T1000 (cell line): ENCODE measurements at regions not wholly inside any gene's neighbourhood (a gene's known extent, or its start where the extent isn't known, plus 50 kb on each side); places are given as distances from the start of the nearest gene placed in this dataset.

Experiments
- DNase-seq: peaks from one replicate; lab custom pipeline; 2025; ENCODE audit warnings: mixed read lengths; lab: John Stamatoyannopoulos, UW

DNA sequence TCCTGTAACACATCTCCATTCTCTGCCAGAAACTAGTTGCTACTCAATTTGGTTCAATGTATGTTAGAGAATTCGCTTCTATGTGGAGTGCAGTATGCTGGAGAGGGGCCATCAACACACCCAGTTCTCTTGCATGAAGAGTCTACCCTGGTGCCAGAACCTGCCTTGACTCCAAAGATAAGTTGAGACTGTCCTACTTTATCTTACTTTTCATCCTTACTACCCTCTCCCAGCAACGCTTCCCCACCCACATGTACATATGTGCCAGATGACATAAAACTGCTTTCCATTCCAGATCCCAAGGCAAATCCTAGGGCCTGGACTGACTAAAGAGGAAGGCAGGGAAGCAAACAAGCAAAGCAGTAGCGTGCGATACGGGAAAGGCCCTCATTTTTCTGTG lies 442.6 kb upstream of the THRB start:
- no peak for DNase-seq

DNA sequence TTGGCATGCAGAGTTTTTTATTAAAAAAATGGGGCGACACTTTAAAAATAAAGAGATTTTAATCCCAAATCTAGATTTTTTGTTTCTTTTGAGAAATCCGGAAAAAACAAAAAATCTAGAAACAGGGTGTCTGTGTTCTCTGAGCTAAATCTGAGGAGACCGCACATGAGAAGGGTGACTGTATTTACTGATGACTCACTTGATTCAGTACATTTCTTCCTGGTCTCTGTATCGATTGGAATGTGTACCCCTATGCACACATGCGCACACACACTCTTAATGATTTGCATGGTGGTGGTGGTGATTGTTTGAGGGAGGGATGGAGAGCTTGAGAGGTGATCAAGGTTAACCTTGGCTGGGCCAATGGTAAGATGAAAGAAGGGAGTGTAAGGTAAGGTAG lies 443.1 kb upstream of the THRB start:
- DNase-seq = no peak

DNA sequence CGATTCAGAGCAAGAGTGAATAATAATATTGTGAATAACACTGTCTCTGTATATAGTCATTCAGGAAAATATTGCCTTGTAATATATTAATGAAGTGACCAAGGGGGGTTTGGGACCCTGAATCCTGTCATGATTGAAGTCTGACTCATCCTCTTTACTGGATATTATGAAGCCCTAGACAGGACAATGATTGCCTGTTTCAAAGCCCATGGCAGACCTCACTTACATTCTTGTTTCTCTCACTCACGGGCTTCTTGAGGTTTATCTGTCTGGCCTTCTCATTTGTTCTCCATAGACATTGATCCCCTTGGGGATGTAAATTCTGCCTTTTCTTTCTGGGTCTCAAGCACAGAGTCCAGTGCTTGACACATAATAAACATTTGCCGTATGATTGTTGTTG lies 449.3 kb upstream of the THRB start:
- no peak for DNase-seq

DNA sequence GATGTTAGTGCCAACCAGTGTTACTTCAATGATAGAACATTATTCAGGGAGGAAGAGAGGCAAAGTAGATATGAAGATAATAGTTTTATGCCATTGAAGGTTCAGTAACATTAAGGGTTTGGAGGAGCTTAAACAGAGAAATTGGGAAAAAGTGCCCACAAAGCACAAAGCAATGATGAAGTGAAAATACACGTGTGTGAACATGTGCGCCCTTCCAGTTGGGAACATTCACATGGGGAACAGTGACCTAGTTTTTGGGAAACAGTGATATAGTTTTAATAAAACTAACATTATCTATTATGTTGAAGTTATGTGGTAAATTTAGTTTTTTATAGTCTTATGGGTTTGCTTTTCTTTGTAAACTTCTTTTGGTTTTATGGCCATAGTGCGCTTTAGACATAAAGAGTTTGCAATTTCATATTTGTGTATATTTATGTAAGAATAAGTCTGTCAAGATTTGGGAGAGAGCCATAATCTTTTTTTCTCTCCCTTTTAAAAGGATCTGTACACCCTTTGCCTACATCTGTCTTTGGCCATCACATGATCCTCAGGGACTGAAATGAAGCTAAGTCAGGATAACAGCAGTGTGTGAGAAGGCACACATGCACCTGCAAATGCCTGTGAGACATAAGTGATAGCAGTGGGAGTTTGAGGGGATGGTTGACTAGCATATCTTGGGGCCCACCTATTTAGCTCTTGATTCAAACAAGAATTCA lies 450.3 kb upstream of the THRB start:
- no peak for DNase-seq

DNA sequence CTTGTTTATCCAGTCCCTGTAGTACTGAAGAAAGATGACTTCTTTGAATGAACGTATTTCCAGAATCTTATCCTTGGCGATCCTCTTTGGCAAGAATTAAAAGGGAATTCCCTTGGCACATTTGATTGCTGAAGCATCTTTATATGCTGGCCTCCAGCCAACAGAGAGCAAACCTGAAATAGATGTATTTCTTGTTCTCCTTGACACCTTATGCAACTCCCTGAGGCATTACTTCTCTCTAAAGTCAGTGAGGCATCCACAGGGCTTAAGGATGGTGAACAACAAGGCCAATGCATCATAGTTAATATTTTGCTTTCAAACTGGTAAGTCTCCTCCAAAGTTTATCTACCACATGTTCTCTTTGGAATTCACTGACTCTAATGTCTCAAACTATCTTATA lies 450.9 kb upstream of the THRB start:
- no peak for DNase-seq

DNA sequence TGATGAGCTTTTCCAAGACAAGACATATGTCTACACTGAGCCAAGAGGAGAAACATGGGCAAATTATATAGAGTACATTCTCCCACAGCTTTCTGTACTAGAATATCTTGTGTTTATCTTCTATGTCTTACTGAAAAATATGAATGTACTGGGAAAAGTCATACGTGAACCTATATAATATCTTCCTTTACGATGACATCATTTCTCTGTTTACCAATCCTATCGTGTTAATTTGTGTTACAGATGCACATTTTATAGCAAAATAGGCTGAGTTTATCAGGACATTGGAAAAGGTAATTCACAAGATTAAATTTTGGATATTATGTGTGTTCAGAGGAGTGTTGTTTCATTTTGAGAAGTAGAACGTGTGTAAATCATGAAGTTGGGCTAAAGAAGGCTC lies 452.5 kb upstream of the THRB start:
- DNase-seq = no peak

DNA sequence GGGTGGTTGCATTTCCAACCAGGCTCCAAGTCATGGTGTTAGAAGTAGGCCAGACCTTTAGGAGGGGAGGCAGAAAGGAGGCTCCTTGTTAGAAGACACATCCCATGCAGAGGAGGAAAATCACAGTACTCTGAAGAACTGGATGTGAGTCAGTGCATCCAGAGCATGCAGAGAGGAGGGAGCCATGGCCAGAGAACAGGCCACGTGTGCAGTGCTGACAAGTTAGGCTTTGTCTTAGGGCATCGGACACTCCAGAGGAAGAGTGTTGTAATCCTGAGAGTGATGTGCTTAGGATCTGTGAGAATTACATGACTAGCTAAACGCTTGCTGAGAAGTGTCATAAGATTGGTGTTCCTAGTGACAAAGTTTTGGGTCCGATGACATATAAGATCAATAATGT lies 456.5 kb upstream of the THRB start:
- DNase-seq = no peak

DNA sequence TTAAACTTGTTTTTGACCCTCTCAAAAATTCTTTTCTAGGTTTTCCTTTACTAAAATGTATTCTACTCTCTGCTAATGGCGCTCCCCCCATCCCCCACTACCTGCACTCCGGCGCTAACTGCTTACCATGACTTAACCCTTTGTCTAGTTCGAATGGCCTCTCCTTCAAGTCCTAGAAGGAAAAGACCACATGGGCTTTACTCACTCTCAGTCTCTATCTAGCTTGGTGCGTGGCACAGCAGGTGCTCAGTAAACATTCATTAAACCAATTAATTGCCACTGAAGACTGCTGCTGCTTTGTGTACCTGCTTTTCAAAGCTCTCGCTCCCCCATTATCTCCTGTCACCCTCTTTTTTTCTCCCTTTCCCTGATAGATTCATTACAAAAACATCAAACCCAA lies 457.7 kb upstream of the THRB start:
- DNase-seq = no peak

DNA sequence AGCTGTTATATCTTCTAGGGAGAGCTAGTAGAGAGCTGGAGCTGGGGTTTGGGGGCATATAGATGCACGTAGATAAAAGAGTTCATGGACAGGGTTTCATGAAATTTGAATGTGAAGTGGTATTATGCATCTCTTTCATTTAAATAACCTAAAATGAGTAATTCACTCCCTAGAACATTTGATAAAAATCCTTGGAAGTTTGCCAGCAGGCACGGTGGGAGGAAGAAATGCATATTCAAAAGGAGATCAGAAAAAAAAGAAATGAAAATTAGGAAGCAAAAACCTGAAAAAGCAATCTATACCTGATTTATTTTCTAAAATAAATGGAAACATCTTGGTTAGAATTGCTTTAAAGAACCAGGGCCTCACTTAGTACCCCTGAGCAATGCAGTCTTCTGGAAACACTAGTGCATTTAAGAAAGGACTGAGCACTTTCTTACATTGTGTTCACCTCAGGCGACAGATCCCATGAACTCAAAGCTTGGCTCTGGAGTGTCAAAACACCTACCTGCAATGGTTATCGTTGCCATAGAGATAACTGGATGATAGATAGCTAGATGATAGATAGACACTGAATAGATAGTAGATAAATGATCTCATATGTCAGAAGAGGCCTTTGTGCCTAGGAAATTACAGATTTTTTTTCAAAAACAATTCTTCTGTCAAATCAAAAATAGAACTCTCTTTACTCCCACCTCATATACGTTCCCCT lies 458.6 kb upstream of the THRB start:
- DNase-seq = no peak

DNA sequence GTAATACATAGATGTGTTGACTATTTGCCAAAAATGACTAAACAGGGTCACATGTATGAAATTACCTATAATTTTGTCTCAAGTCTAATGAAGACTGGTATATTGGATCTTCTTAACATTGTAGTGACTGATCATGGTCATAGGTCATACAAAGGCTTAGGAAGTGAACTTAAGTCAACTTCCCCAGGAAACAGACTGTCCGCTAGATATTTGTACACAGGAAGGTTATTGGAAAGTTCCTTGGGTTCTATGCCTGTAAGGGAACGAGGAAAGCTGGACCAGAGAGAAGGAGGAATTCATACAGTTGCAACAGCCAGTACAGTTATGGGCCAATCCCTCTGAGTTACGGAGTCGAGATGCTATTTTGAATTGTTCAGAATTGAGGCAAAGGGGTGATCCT lies 462.0 kb upstream of the THRB start:
- no peak for DNase-seq

DNA sequence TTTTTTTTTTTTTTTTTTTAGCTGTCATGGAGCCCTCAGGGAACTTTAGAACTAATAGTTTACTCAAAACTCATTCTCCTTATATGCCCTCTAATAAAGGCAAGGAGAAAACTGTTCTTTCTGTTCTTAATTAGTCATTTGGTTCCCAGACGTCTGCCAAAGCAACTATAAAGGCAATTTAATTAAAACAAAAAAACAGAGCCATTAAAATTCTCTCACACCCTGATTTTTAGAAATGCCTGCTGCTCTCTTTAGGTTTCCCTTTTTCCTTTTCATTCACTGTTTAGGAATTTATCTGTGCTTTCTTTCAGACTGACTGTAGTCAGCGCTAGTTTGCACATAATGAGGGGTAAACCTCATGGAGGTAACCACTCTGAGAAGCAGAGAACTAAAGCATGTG lies 463.6 kb upstream of the THRB start:
- no peak for DNase-seq

DNA sequence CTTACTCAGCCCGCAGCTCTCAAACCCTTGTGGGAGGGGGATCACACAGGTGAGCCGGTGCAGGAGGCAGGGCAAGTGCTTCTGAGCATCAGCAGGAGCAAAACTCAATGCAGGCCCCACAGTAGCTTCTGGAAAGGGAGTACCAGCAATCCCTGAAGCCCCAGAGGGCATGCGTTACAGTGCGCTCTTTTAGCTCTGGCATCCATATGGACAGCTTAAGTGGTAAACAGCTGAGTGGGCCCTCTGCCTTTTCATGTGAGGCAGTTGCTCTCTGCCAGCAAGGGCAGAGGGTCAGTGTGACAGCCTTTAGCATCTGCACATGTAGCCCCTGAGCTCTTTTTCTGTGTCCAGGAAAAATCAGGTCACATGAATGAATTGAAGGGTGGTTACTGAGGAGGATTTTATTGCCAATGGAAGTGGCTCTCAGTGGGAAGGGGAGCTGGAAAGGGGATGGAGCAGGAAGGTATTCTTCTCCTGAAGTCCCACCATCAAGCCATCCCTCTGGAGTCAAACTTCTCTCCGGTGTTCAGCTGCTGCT lies 464.3 kb upstream of the THRB start:
- DNase-seq = no peak

DNA sequence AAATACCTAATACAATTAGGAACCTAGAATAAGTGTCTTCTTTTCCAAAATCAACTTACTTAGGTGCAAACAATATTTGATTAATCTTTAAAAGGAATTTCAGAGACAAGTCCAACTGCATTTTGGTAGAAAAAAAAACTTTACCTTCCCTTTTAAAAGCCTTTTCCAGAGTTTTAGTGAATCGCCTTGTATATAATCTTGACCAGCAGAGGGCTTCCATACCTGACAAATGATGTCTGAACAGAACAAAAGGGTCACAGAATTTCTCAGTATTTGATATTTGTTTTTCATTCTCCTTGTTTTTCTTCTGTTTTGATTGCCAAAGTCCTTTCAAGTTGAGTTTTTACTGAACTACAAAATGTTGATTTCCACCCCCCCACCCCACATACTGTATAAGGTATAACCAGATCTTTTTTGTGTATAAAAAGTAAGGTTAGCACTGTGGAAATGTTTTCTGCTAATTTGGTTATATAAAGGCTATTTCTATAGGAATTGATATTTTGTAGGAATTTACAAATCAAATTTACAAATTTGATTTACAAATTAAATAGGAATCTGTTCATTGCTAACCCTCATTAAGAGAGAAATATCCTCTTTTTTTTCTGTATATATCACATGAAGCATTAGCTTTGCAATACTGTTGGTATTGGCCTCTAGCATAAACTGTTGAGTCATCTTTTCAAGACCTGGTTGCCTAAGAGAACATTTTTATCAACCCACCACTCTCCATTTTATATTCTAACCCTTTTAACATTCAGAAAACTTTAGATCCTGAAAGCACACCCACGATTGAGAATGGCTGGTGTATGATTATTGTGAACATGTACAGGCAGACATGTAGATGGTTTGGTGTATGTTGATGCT lies 464.1 kb upstream of the RARB start:
- no peak for DNase-seq

DNA sequence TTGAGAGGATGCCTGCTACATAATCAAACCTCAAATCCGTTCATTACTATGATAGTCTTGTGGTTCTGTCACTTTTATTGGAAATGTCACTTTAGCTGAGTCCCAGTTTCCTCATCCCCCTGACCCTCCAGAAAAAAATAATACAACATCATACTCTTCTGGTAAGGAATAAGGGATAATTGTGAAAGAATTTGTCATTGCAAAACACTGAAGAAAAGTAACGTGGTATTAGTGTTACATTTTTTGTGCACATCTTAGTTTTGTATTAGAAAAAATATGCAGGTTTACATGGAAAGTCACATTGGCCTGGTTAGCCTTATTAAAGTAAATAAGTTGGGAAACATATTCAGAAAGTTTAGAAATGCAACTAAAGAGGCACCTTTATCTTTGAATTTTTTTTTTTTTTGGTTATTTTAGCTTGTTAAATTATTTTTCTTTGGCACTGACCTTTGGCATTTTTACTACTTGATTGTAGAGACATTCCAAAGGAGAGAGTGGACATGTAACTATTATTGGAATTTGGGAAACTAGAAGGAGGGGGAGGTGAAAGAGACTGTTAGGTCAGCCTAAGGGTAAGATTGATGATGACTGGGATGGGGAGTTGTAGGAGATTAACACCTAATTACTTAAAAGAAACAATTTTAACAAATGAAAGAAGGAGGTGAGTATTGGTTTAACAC lies 462.2 kb upstream of the RARB start:
- no peak for DNase-seq

DNA sequence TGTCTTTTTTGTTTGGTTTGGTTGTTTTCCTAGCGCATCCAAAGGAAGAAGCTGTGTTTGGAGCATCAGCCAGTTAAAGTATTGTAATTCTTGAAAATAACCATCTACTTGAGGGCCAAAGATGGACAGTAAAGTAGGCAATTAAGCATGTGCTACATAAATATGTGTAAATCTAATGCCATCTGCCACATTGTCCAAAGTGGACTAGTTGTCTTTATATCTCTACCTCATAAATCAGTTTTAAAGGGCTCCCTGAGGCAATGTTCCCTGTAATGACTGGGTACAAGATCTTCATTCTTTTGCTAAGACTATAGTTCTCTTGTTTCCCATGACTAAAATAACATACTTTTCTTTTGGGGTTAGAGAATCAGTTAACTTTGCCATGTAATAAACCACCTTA lies 460.0 kb upstream of the RARB start:
- no peak for DNase-seq

DNA sequence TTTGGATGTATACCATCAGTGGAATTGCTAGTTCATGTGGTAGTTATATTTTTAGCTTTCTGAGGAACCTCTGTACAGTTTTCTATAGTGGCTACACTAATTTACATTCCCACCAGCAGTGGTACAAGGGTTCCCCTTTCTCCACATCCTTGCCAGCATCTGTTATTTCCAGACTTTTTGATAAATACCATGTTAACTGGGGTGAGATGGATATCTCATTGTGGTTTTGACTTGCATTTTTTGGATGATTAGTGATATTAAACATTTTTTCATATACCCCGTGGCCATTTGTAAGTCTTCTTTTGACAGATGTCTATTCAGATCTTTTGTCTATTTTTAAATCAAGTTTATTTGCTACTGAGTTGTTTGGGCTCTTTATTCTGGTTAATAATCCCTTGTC lies 455.6 kb upstream of the RARB start:
- no peak for DNase-seq

DNA sequence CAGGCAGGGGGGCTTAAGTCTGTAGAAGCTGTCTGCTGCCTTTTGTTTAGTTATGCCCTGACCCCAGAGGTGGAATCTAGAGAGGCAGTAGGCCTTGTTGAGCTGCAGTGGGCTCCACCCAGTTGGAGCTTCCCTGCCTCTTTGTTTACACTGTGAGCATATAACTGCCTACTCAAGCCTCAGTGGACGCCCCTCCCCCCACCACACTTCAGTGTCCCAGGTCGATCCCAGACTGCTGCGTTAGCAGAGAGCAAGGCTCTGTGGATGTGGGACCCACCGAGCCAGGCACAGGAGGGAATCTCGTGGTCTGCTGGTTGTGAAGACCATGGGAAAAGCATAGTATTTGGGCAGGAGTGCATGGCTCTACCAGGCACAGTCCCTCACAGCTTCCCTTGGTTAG lies 446.8 kb upstream of the RARB start:
- DNase-seq = no peak

DNA sequence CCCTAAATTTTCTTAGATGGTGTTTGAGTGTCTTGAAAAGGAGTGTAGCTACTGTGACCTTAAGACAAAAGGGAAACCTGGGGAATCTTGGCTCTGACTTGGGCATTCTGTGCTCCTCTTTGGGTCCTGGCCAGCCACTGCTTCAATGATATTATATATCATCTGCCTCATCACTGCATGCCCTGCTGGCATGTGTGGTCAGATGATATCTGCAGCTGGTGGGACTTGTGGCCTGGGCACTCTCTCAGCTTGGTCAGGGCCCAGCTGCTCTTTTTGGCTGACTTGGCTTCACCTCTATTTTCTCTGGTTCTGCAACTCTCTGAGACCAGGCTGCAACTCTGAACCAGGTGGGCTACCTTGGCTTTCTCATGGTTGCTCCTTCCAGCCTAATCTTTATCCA lies 446.1 kb upstream of the RARB start:
- DNase-seq = no peak

DNA sequence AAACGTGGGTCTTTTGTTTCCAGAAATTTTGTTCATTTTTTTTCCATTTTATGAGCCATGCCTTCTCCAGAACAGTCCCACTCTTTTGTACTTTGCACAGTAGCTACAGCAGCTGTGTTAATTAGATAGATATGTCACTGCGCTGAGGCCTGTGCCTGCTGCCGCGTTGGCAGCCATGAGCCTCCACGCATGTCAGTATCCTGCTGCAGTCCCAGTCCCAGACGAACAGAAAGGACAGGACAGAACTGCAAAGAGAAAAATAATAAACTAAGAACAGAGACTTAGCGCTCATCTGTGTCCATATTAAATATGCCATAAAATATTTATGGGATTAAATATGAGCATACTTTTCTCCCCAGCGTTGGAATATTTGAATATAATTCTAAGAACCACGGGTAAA lies 442.4 kb upstream of the RARB start:
- DNase-seq = no peak

DNA sequence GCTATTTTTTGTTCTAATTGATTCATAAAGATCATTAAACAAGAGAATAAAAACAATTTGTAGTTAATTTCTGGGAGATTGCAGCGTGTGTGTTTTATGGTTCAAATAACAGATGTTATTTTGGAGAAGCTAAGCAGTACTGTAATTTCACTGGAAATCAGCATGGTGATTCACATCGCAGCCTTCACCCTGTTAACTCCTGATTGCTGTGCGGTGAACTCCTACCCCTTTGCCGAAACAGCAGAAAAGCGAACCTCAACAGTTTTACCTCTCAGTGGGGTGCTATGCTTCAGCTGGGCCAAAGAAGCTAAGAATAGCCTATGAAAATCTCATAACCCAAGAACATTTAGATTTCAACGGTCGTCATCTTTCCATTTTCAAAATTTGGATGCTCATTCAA lies 441.5 kb upstream of the RARB start:
- no peak for DNase-seq

DNA sequence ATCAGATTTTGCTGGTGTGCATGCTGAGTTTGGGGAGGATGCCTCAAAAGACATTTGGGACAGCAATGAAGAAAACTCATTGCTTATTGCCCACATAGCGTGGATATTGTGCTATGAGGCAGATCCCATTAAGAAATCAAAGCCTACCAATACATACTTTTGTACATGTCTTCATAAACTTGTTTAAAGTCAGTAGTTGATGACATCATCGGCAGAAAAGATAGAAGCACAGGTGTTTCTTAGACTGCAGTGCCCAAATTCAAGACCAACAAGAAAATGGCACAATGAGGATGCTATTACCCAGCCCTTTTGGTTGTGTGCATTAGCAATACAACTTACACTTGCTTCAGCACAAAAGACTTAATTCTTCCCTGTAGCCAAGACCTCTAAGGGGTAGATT lies 428.7 kb upstream of the RARB start:
- no peak for DNase-seq

DNA sequence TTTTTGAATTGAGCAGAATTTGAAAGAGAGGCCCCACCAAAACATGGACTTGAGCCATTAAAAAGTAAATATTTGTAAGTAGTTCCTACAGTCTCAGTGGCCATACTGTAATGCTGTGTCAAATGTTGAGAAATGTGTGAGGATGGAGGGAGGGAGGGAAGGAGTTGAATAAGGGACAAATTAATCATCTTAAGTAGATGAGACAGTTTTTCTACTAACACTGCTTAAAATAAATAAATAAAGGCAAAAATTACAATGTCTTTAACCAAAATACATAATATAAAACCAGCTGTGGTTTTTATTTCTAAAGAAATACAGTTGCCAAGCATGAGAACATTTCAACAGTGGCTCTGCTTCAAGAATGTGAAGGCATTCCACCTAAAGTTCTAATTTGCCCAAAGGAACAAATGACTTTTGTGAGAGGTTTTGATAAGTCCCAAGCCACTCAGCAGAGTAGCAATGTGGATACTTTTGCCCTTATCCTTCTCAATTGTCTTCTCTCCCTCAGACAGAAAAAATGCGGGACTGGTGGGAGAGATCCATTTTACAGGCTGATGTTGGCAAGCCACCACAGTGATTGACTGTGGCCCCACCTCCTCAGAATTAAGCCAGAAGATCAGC lies 427.0 kb upstream of the RARB start:
- DNase-seq = no peak
